WTC11 (cell line): ENCODE measurements at regions not wholly inside any gene's neighbourhood (a gene's known extent, or its start where the extent isn't known, plus 50 kb on each side); places are given as distances from the start of the nearest gene placed in this dataset.
"Not testable (repeated sequence)": the region's sequence is repeated elsewhere in the genome, so short reads cannot be mapped to it uniquely, and the experiment has no call there.

Source experiments
- ATAC-seq: fragments of 200-7000 bp; cut with Tn5 transposase; 2 replicates; pipeline ENCODE4 v1.10.0; 2021; ENCODE audit warnings: mild to moderate bottlenecking, moderate library complexity
- CTCF ChIA-PET: fragments of 300-600 bp; sonication (Branson Sonifier 250); formaldehyde crosslinking; loops from one replicate; lab custom pipeline; 2021; ENCODE audit warnings: antibody characterized with exemption; lab: Charles Lee
- POLR2A ChIA-PET: fragments of 350-600 bp; sonication (Branson Sonifier 250); formaldehyde crosslinking; loops from one replicate; lab custom pipeline; 2021; ENCODE audit warnings: antibody characterized with exemption; lab: Charles Lee
- DNase-seq: peaks from one replicate; pipeline ENCODE4 v3.0.0; 2021; ENCODE audit warnings: low spot score
- H3K27ac Mint-ChIP-seq: 2 replicates; pipeline ENCODE4 v1.8.0; 2021; ENCODE audit warnings: mixed read lengths
- H3K27me3 Mint-ChIP-seq: 2 replicates; pipeline ENCODE4 v1.8.0; 2021; ENCODE audit warnings: low read depth, mild to moderate bottlenecking, moderate library complexity, mixed read lengths
- H3K36me3 Mint-ChIP-seq: 2 replicates; pipeline ENCODE4 v1.8.0; 2021; ENCODE audit warnings: mixed read lengths
- H3K4me1 Mint-ChIP-seq: 2 replicates; pipeline ENCODE4 v1.8.0; 2022; ENCODE audit warnings: mixed read lengths
- H3K4me3 Mint-ChIP-seq: 2 replicates; pipeline ENCODE4 v1.8.0; 2021; ENCODE audit warnings: mild to moderate bottlenecking, moderate library complexity, mixed read lengths
- H3K9me3 Mint-ChIP-seq: 2 replicates; pipeline ENCODE4 v1.8.0; 2021; ENCODE audit warnings: mixed read lengths
- AR ChIP-seq: fragments of 250-450 bp; sonication (Bioruptor Pico); IDR thresholded peaks from 2 replicates; pipeline ENCODE4 v1.9.0; 2021; ENCODE audit warnings: mild to moderate bottlenecking
- ATF1 ChIP-seq: sonication (generic); formaldehyde crosslinking; IDR thresholded peaks from 2 replicates; pipeline ENCODE4 v1.8.1; 2023; ENCODE audit warnings: mild to moderate bottlenecking, moderate library complexity, missing genetic modification reagents
- ATF6 ChIP-seq: sonication (generic); formaldehyde crosslinking; IDR thresholded peaks from 2 replicates; pipeline ENCODE4 v1.8.1; 2023; ENCODE audit warnings: mild to moderate bottlenecking, missing genetic modification reagents
- CDX4 ChIP-seq: fragments of 250-450 bp; sonication (Bioruptor Pico); IDR thresholded peaks from 2 replicates; pipeline ENCODE4 v1.9.0; 2021; ENCODE audit warnings: moderate library complexity, mild to moderate bottlenecking, inconsistent platforms, borderline replicate concordance
- CTCF ChIP-seq: fragments of 200-600 bp; IDR thresholded peaks from 2 replicates; pipeline ENCODE4 v1.8.0; 2022; ENCODE audit warnings: antibody characterized with exemption
- E2F5 ChIP-seq: sonication (generic); formaldehyde crosslinking; IDR thresholded peaks from 2 replicates; pipeline ENCODE4 v1.8.1; 2022; ENCODE audit warnings: mild to moderate bottlenecking, moderate library complexity, missing genetic modification reagents
- ERG ChIP-seq: fragments of 250-450 bp; sonication (Bioruptor Pico); IDR thresholded peaks from 2 replicates; pipeline ENCODE4 v1.8.0; 2021; ENCODE audit warnings: mild to moderate bottlenecking
- ETV6 ChIP-seq: sonication (generic); formaldehyde crosslinking; IDR thresholded peaks from 2 replicates; pipeline ENCODE4 v1.8.1; 2022; ENCODE audit warnings: mild to moderate bottlenecking, missing genetic modification reagents
- HMGA2 ChIP-seq: fragments of 250-450 bp; sonication (Bioruptor Pico); IDR thresholded peaks from 2 replicates; pipeline ENCODE4 v1.4.0; 2021; ENCODE audit warnings: mild to moderate bottlenecking, moderate library complexity
- MXD4 ChIP-seq: fragments of 250-450 bp; sonication (Bioruptor Pico); IDR thresholded peaks from 2 replicates; pipeline ENCODE4 v1.8.0; 2021; ENCODE audit warnings: mild to moderate bottlenecking, moderate library complexity, borderline replicate concordance
- MYBL2 ChIP-seq: sonication (generic); formaldehyde crosslinking; IDR thresholded peaks from 2 replicates; pipeline ENCODE4 v1.8.1; 2023; ENCODE audit warnings: mild to moderate bottlenecking, moderate library complexity, missing genetic modification reagents
- NFE2L1 ChIP-seq: sonication (generic); formaldehyde crosslinking; IDR thresholded peaks from 2 replicates; pipeline ENCODE4 v1.8.1; 2023; ENCODE audit warnings: missing genetic modification reagents
- NR1H2 ChIP-seq: sonication (generic); formaldehyde crosslinking; IDR thresholded peaks from 2 replicates; pipeline ENCODE4 v1.9.0; 2021; ENCODE audit warnings: mild to moderate bottlenecking, moderate library complexity, missing genetic modification reagents
- SMAD4 ChIP-seq: sonication (generic); formaldehyde crosslinking; IDR thresholded peaks from 2 replicates; pipeline ENCODE4 v1.8.0; 2022; ENCODE audit warnings: mild to moderate bottlenecking, missing genetic modification reagents
- USF1 ChIP-seq: sonication (generic); formaldehyde crosslinking; IDR thresholded peaks from 2 replicates; pipeline ENCODE4 v1.8.0; 2022; ENCODE audit warnings: mild to moderate bottlenecking, missing genetic modification reagents
- ZNF219 ChIP-seq: sonication (generic); formaldehyde crosslinking; IDR thresholded peaks from 2 replicates; pipeline ENCODE4 v1.8.0; 2023; ENCODE audit warnings: missing genetic modification reagents, mild to moderate bottlenecking, borderline replicate concordance
- ZNF232 ChIP-seq: sonication (generic); formaldehyde crosslinking; IDR thresholded peaks from 2 replicates; pipeline ENCODE4 v1.8.0; 2022; ENCODE audit warnings: mild to moderate bottlenecking, missing genetic modification reagents
- ZNF416 ChIP-seq: fragments of 250-450 bp; sonication (Bioruptor Pico); IDR thresholded peaks from 2 replicates; pipeline ENCODE4 v1.9.0; 2021; ENCODE audit warnings: mild to moderate bottlenecking, inconsistent platforms
- ZNF423 ChIP-seq: fragments of 250-450 bp; sonication (Bioruptor Pico); IDR thresholded peaks from 2 replicates; pipeline ENCODE4 v2.1.2; 2022; ENCODE audit warnings: mild to moderate bottlenecking, moderate library complexity
- TF ChIP-seq, protein P1 (sequence below): sonication (generic); formaldehyde crosslinking; IDR thresholded peaks from 2 replicates; pipeline ENCODE4 v1.8.1; 2023; ENCODE audit warnings: mild to moderate bottlenecking, missing genetic modification reagents, moderate library complexity

- Mint-ChIP-seq H3K27ac (no peak overlapping the region), H3K36me3 (peaks cover 6% of the 10 kb centered on the region; the same call in 1 of the 2 replicates), H3K9me3 (peaks cover 13% of the 10 kb centered on the region), H3K4me3 (no peak overlapping the region), H3K4me1 (peaks cover 26% of the 10 kb centered on the region), H3K27me3 (no peaks in the 10 kb centered on the region)
- TF ChIP-seq ZNF423 (CRISPR knock-in tag) (peak; percentile 53; the same call in 1 of the 2 replicates), CTCF (peak; percentile 65), ETV6 (CRISPR knock-in tag) (no peak)
- peak; percentile 93 for ATAC-seq
- peak; percentile 59 for DNase-seq
- CTCF ChIA-PET: interaction anchor here (0.5 to 2.7 kb wide), 77 partner anchors 9 to 883 kb away, joined by 3 to 21 read pairs (median 4); no protein-coding TSS in a partner anchor
- POLR2A ChIA-PET: interaction anchor here (0.5 kb wide), 1 partner anchor 288 kb away, joined by 3 read pairs; no protein-coding TSS in a partner anchor
Observed at GRCh38 chr13:21913010-21913409, 242.1 kb downstream of the FGF9 start.

GRCh38 chr13:21917086-21918015 lies 246.5 kb downstream of the FGF9 start:
- Mint-ChIP-seq H3K4me1 (peaks cover 24% of the 10 kb centered on the region), H3K27ac (no peak overlapping the region), H3K36me3 (peaks cover 25% of the 10 kb centered on the region), H3K4me3 (no peak overlapping the region)
- TF ChIP-seq MXD4 (CRISPR knock-in tag) (no peak), SMAD4 (no peak), E2F5 (no peak), NFE2L1 (CRISPR knock-in tag) (no peak), ATF6 (CRISPR knock-in tag) (no peak), CDX4 (CRISPR knock-in tag) (no peak), AR (CRISPR knock-in tag) (no peak), USF1 (CRISPR knock-in tag) (no peak), ZNF219 (no peak), ERG (no peak), MYBL2 (CRISPR knock-in tag) (no peak), ATF1 (CRISPR knock-in tag) (no peak), NR1H2 (CRISPR knock-in tag) (no peak), ZNF232 (CRISPR knock-in tag) (no peak), HMGA2 (CRISPR knock-in tag) (no peak), ZNF416 (no peak)
- TF ChIP-seq, protein P1, sequence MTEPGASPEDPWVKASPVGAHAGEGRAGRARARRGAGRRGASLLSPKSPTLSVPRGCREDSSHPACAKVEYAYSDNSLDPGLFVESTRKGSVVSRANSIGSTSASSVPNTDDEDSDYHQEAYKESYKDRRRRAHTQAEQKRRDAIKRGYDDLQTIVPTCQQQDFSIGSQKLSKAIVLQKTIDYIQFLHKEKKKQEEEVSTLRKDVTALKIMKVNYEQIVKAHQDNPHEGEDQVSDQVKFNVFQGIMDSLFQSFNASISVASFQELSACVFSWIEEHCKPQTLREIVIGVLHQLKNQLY (CRISPR knock-in tag): no peak
- TF ChIP-seq, all 79 proteins: peak for 0
- Mint-ChIP-seq H3K27me3 (no peaks in the 10 kb centered on the region; the same call in 1 of the 2 replicates), H3K9me3 (peaks cover 32% of the 10 kb centered on the region)
- ChIA-PET CTCF (no interaction called here), POLR2A (no interaction called here)
- no peak for DNase-seq
- no peak for ATAC-seq

DNA sequence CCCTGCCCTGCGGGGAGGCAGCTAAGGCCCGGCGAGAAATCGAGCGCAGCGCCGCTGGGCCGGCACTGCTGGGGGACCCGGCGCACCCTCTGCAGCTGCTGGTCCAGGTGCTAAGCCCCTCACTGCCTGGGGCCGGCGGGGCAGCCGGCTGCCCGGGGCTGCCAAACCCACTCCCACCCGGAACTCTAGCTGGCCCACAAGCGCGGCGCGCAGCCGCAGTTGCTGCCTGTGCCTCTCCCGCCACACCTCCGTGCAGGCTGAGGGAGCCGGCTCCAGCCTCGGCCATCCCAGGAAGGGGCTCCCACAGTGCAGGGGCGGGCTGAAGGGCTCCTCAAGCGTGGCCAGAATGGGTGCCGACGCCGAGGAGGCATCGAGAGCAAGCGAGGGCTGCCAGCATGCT lies 249.9 kb downstream of the FGF9 start:
- CTCF ChIA-PET: interaction anchor here (1.5 kb wide), 1 partner anchor 7 kb away, joined by 11 read pairs; no protein-coding TSS in a partner anchor
- POLR2A ChIA-PET, H3K27ac Mint-ChIP-seq, H3K27me3 Mint-ChIP-seq, ATAC-seq, DNase-seq, H3K4me3 Mint-ChIP-seq: not testable (repeated sequence)
- peaks cover 38% of the 10 kb centered on the region for H3K4me1 Mint-ChIP-seq
- H3K9me3 Mint-ChIP-seq: peaks cover 53% of the 10 kb centered on the region
- H3K36me3 Mint-ChIP-seq: peaks cover 41% of the 10 kb centered on the region
